ENCODE measurements at regions not wholly inside any gene's neighbourhood (a gene's known extent, or its start where the extent isn't known, plus 50 kb on each side); places are given as distances from the start of the nearest gene placed in this dataset.
A peak's percentile ranks its signal among the peaks of the same experiment; 100 is the strongest.

DNA sequence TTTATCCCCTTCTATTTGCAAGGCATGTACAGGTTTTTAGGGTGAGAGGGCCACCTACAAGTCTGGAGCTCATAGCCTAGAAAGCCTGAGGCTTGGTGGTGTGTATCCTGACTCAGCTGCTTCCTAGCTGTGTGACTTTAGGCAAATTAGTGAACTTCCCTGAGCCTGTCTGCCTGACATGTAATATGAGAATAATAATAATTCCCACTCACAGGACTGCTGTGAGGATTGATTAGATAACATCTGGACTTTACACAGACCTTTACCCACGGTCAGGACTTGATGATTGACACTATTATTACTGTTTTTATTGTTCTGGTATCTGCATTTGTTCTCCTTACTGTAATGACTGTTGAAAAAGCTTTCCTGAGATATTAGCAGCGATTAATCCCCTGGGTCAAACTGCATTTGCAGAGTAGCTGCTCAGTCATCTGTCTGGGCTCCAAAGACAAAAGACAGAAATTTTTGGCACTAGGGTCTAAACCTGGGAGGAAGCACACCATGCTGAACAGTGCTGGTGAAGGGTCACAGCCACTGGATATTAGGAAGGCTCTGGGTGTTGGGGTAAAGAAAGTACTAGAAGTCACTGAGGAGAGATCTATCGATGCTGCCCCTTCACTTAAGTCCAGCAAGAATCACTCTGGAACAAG is 276.5 kb upstream of the FN1 start:
- Histone ChIP-seq H3K27me3 (ENCODE audit: control insufficient read depth, insufficient read depth, low read length) (no peaks in the 10 kb centered on the region), H3K36me3 (ENCODE audit: control insufficient read depth, insufficient read depth, low read length) (no peaks in the 10 kb centered on the region), H3K4me3 (ENCODE audit: low read depth, low read length) (no peak overlapping the region)
- no peak for DNase-seq (ENCODE audit: low read depth)
- POLR2A ChIA-PET = no interaction called here
- CTCF ChIA-PET = interaction anchor here (1.0 kb wide), 1 partner anchor 35 kb away, joined by 3 read pairs; no protein-coding TSS in a partner anchor
- TF ChIP-seq, protein P1, sequence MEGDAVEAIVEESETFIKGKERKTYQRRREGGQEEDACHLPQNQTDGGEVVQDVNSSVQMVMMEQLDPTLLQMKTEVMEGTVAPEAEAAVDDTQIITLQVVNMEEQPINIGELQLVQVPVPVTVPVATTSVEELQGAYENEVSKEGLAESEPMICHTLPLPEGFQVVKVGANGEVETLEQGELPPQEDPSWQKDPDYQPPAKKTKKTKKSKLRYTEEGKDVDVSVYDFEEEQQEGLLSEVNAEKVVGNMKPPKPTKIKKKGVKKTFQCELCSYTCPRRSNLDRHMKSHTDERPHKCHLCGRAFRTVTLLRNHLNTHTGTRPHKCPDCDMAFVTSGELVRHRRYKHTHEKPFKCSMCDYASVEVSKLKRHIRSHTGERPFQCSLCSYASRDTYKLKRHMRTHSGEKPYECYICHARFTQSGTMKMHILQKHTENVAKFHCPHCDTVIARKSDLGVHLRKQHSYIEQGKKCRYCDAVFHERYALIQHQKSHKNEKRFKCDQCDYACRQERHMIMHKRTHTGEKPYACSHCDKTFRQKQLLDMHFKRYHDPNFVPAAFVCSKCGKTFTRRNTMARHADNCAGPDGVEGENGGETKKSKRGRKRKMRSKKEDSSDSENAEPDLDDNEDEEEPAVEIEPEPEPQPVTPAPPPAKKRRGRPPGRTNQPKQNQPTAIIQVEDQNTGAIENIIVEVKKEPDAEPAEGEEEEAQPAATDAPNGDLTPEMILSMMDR (IDR thresholded peaks at IDR 0.05; ENCODE audit: insufficient read depth, low read depth, low read length) = no peak

DNA sequence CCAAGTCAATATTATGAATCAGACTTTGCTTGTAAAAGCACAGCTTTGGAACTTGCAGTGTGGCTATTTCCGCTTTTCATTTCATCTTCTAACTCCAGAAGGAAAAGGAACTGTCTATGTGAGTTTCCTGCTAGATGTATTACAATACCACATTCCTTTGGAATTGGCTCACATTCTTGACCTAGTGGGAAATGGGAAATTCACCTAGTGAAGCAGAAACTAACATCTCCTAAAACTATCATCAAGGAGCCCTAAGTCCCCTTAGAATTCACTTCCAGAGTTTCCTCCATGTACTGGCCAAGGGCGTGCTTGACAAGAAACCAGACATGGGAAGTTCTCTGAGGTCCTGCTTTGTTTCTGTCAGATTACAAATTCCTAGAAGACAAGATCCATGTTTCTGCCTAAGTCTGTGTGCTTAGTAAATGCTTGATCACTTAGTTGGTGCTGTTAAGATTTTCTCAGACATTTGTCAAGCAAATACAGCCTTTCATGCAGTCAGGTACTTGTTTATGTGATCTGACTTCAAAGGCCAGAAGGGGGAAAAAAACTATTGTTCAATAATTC is 275.7 kb upstream of the FN1 start:
- ChIA-PET POLR2A (no interaction called here), CTCF (interaction anchor here (0.7 to 1.0 kb wide), 3 partner anchors 9 to 36 kb away, joined by 3 read pairs; no protein-coding TSS in a partner anchor)
- H3K4me3 ChIP-seq (ENCODE audit: low read depth, low read length) = no peak overlapping the region
- H3K27me3 ChIP-seq (ENCODE audit: control insufficient read depth, insufficient read depth, low read length) = no peaks in the 10 kb centered on the region
- TF ChIP-seq, protein P1 (IDR thresholded peaks at IDR 0.05; ENCODE audit: insufficient read depth, low read depth, low read length) = no peak
- no peaks in the 10 kb centered on the region for H3K36me3 ChIP-seq (ENCODE audit: control insufficient read depth, insufficient read depth, low read length)
- DNase-seq (ENCODE audit: low read depth) = peak; percentile 19

DNA sequence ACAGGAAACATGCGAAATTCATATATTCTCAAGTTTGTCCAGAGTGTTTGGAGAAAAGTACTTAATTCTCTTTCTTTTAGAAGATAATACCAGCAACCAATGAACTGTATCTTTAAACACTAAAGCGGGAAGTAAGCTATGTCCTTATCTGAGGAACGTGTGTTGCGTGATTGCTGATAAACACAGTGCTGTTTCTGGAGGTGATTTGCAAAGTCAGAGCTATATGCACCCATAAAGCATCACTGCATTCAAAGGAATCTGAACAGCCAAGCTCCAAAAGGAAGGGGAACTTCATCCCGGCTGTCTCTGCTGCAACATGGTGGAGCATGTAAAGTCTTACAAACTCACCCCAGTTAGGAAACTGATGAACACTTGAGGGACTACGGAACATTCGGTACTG is 271.7 kb upstream of the FN1 start:
- no peak for DNase-seq (ENCODE audit: low read depth)
- no peaks in the 10 kb centered on the region for H3K27me3 ChIP-seq (ENCODE audit: control insufficient read depth, insufficient read depth, low read length)
- H3K4me3 ChIP-seq (ENCODE audit: low read depth, low read length) = no peak overlapping the region
- TF ChIP-seq, protein P1 (IDR thresholded peaks at IDR 0.05; ENCODE audit: insufficient read depth, low read depth, low read length) = no peak
- no peaks in the 10 kb centered on the region for H3K36me3 ChIP-seq (ENCODE audit: control insufficient read depth, insufficient read depth, low read length)
- POLR2A ChIA-PET = no interaction called here
- CTCF ChIA-PET = no interaction called here

DNA sequence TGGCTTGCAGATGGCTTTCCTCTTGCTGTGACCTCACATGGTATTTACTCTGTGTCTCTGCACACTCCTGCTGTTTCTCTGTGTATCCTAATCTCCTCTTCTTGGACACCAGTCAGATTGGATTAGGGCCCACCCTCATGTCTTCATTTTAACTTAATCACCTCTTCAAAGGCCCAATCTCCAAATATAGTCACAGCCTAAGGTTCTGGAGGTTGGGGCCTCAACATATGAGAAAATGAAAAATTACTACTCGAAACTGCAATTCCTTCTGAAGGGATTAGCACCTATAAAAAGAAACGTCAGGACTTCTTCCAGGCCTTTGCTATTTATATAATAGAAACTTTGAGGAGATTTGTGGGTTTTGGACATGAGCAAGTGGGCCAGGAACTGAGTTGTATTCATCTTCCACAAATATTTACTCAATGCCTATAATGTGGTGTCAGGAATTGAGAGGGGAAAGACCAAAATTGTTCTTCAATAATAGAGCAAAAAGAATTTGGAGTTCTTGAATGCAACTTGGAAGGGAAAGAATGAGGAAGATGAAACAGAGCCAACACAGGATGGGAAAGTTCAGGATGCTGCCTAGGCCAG is 270.0 kb upstream of the FN1 start:
- DNase-seq (ENCODE audit: low read depth) = no peak
- ChIA-PET CTCF (no interaction called here), POLR2A (no interaction called here)
- Histone ChIP-seq H3K36me3 (ENCODE audit: control insufficient read depth, insufficient read depth, low read length) (no peaks in the 10 kb centered on the region), H3K4me3 (ENCODE audit: low read depth, low read length) (no peak overlapping the region), H3K27me3 (ENCODE audit: control insufficient read depth, insufficient read depth, low read length) (no peaks in the 10 kb centered on the region)
- TF ChIP-seq, protein P1 (IDR thresholded peaks at IDR 0.05; ENCODE audit: insufficient read depth, low read depth, low read length) = no peak

DNA sequence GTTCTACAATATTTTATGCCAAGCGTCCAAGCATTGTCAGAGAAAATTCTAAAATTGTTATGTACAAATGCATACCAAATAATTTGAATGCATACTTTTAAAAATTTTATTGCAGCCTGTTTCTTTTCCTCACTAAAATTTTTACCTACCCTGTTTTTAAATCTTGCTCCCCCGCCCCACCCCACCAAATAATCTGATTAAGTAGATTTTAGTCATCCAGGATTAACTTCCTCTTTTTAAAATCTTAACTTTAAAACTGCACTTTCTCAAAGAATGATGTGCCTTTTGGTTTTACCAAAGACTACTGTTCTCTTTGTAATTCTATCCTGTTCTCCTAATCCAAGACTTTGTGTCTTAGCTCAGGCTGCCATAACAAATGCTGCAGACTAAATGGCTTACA is 269.4 kb upstream of the FN1 start:
- POLR2A ChIA-PET = no interaction called here

More for the DNA sequence above, 269.4 kb upstream of the FN1 start:
- no peak for DNase-seq (ENCODE audit: low read depth)
- TF ChIP-seq, protein P1 (IDR thresholded peaks at IDR 0.05; ENCODE audit: insufficient read depth, low read depth, low read length) = no peak
- CTCF ChIA-PET = no interaction called here
- Histone ChIP-seq H3K36me3 (ENCODE audit: control insufficient read depth, insufficient read depth, low read length) (no peaks in the 10 kb centered on the region), H3K4me3 (ENCODE audit: low read depth, low read length) (no peak overlapping the region), H3K27me3 (ENCODE audit: control insufficient read depth, insufficient read depth, low read length) (no peaks in the 10 kb centered on the region)

All from BJ (cell line).